ENCODE measurements at regions not wholly inside any gene's neighbourhood (a gene's known extent, or its start where the extent isn't known, plus 50 kb on each side); places are given as distances from the start of the nearest gene placed in this dataset.
"Not testable (repeated sequence)": the region's sequence is repeated elsewhere in the genome, so short reads cannot be mapped to it uniquely, and the experiment has no call there.

- ATAC-seq, result no peak
- DNase-seq, result no peak
- intact Hi-C loops (cut with DNase I), result no loop called here
These were observed 645.2 kb upstream of the COBL start for GRCh38 chr7:51961804-51962203.

GRCh38 chr7:51950813-51951212 is 634.2 kb upstream of the COBL start:
- intact Hi-C loops (cut with DNase I), result no loop called here
- DNase-seq (no peak), ATAC-seq (no peak)

- ATAC-seq, result no peak
- no peak for DNase-seq
These were observed 633.4 kb upstream of the COBL start for GRCh38 chr7:51949726-51950644.

GRCh38 chr7:51930834-51931233 is 614.2 kb upstream of the COBL start:
- intact Hi-C loops (cut with DNase I), result no loop called here
- DNase-seq (no peak), ATAC-seq (no peak)

More at GRCh38 chr7:51949726-51950644, 633.4 kb upstream of the COBL start:
- intact Hi-C loops (cut with DNase I), result no loop called here

GRCh38 chr7:51929818-51930217 is 613.2 kb upstream of the COBL start:
- DNase-seq, result no peak
- intact Hi-C loops (cut with DNase I), result no loop called here
- ATAC-seq, result no peak

GRCh38 chr7:51927738-51928137 is 611.1 kb upstream of the COBL start:
- no peak for DNase-seq
- intact Hi-C loops (cut with DNase I), result no loop called here
- ATAC-seq, result no peak

- DNase-seq, result no peak
- intact Hi-C loops (cut with DNase I), result no loop called here
- no peak for ATAC-seq
These were observed 602.0 kb upstream of the COBL start for GRCh38 chr7:51918581-51918980.

GRCh38 chr7:51901489-51901840 is 584.9 kb upstream of the COBL start:
- ATAC-seq (no peak), DNase-seq (no peak)
- intact Hi-C loops (cut with DNase I), result no loop called here

- ATAC-seq; DNase-seq; intact Hi-C loops (cut with DNase I): not testable (repeated sequence)
These were observed 584.3 kb upstream of the COBL start for GRCh38 chr7:51900755-51901488.

- ATAC-seq, result no peak
- DNase-seq, result no peak
- intact Hi-C loops (cut with DNase I), result no loop called here
These were observed 583.0 kb upstream of the COBL start for GRCh38 chr7:51899611-51900010.

- ATAC-seq, result no peak
- no peak for DNase-seq
- intact Hi-C loops (cut with DNase I), result no loop called here
These were observed 565.8 kb upstream of the COBL start for GRCh38 chr7:51882412-51882811.

- intact Hi-C loops (cut with DNase I), result no loop called here
- no peak for ATAC-seq
- no peak for DNase-seq
These were observed 564.7 kb upstream of the COBL start for GRCh38 chr7:51881309-51881708.

- ATAC-seq (no peak), DNase-seq (no peak)
- intact Hi-C loops (cut with DNase I), result no loop called here
These were observed 562.3 kb upstream of the COBL start for GRCh38 chr7:51878865-51879264.

GRCh38 chr7:51869452-51869851 is 552.8 kb upstream of the COBL start:
- DNase-seq, result no peak
- intact Hi-C loops (cut with DNase I), result no loop called here

GRCh38 chr7:51867117-51867516 is 550.5 kb upstream of the COBL start:
- intact Hi-C loops (cut with DNase I), result no loop called here
- DNase-seq, result no peak
- ATAC-seq, result no peak

More at GRCh38 chr7:51869452-51869851, 552.8 kb upstream of the COBL start:
- no peak for ATAC-seq

GRCh38 chr7:51860305-51860704 is 543.7 kb upstream of the COBL start:
- DNase-seq (no peak), ATAC-seq (no peak)
- intact Hi-C loops (cut with DNase I), result no loop called here

- intact Hi-C loops (cut with DNase I), result no loop called here
- ATAC-seq, result no peak
- no peak for DNase-seq
These were observed 533.5 kb upstream of the COBL start for GRCh38 chr7:51850126-51850525.

GRCh38 chr7:51847461-51848134 is 531.0 kb upstream of the COBL start:
- ATAC-seq, result no peak
- intact Hi-C loops (cut with DNase I), result no loop called here

GRCh38 chr7:51839130-51839529 is 522.5 kb upstream of the COBL start:
- ATAC-seq; DNase-seq; intact Hi-C loops (cut with DNase I): not testable (repeated sequence)

More at GRCh38 chr7:51847461-51848134, 531.0 kb upstream of the COBL start:
- DNase-seq, result no peak

GRCh38 chr7:51827631-51828030 is 511.0 kb upstream of the COBL start:
- no peak for ATAC-seq
- intact Hi-C loops (cut with DNase I), result no loop called here

More at GRCh38 chr7:51827631-51828030, 511.0 kb upstream of the COBL start:
- no peak for DNase-seq
